Mesendoderm (in vitro differentiated cells): ENCODE measurements at regions not wholly inside any gene's neighbourhood (a gene's known extent, or its start where the extent isn't known, plus 50 kb on each side); places are given as distances from the start of the nearest gene placed in this dataset.

Source experiments
- DNase-seq: peaks from one replicate; pipeline ENCODE4 v3.0.0; 2013
- H2AK5ac ChIP-seq: 2 replicates; pipeline ENCODE4 v1.6.1; 2013; ENCODE audit warnings: low read length, inconsistent platforms
- H2BK120ac ChIP-seq: 2 replicates; pipeline ENCODE4 v1.6.1; 2013; ENCODE audit warnings: low read depth, mild to moderate bottlenecking, low read length, moderate library complexity, mixed read lengths
- H2BK15ac ChIP-seq: replicated peaks from 2 replicates; pipeline ENCODE4 v1.6.1; 2013; ENCODE audit warnings: low read depth, mild to moderate bottlenecking, moderate library complexity
- H2BK5ac ChIP-seq: 2 replicates; pipeline ENCODE4 v1.6.1; 2013; ENCODE audit warnings: low read length, inconsistent platforms
- H3K18ac ChIP-seq: 2 replicates; pipeline ENCODE4 v1.6.1; 2013; ENCODE audit warnings: mild to moderate bottlenecking, low read length, mixed read lengths
- H3K23ac ChIP-seq: one replicate; pipeline ENCODE4 v1.6.1; 2013; ENCODE audit warnings: low read length
- H3K27ac ChIP-seq: 2 replicates; pipeline ENCODE4 v1.5.1; 2013; ENCODE audit warnings: low read depth, mild to moderate bottlenecking, inconsistent platforms, low read length, moderate library complexity
- H3K27me3 ChIP-seq: 2 replicates; pipeline ENCODE4 v1.6.1; 2013; ENCODE audit warnings: low read length, control low read depth, mild to moderate bottlenecking, inconsistent platforms; ENCODE audit not compliant: insufficient read depth, poor library complexity
- H3K36me3 ChIP-seq: 2 replicates; pipeline ENCODE4 v1.6.1; 2013; ENCODE audit warnings: low read length, inconsistent platforms; ENCODE audit not compliant: control insufficient read depth, insufficient read depth
- H3K4ac ChIP-seq: one replicate; pipeline ENCODE4 v1.6.1; 2013; ENCODE audit warnings: low read depth, mild to moderate bottlenecking, low read length, moderate library complexity
- H3K4me1 ChIP-seq: 2 replicates; pipeline ENCODE4 v1.6.1; 2013; ENCODE audit warnings: low read depth, low read length, inconsistent platforms; ENCODE audit not compliant: control insufficient read depth
- H3K4me2 ChIP-seq: 2 replicates; pipeline ENCODE4 v1.6.1; 2013; ENCODE audit warnings: low read length
- H3K4me3 ChIP-seq: 2 replicates; pipeline ENCODE4 v1.5.1; 2013; ENCODE audit warnings: mild to moderate bottlenecking, low read length
- H3K56ac ChIP-seq: one replicate; pipeline ENCODE4 v1.6.1; 2013; ENCODE audit warnings: low read length
- H3K79me1 ChIP-seq: 2 replicates; pipeline ENCODE4 v1.6.1; 2013; ENCODE audit warnings: low read length, inconsistent platforms
- H3K79me2 ChIP-seq: 2 replicates; pipeline ENCODE4 v1.6.1; 2013; ENCODE audit warnings: mild to moderate bottlenecking, low read length; ENCODE audit not compliant: control insufficient read depth, insufficient read depth
- H3K9ac ChIP-seq: 2 replicates; pipeline ENCODE4 v1.6.1; 2013; ENCODE audit warnings: low read length, inconsistent platforms
- H4K5ac ChIP-seq: one replicate; pipeline ENCODE4 v1.6.1; 2013; ENCODE audit warnings: low read length
- H4K8ac ChIP-seq: one replicate; pipeline ENCODE4 v1.6.1; 2013; ENCODE audit warnings: low read depth, mild to moderate bottlenecking, control low read depth, low read length, moderate library complexity
- WGBS: extraction: QIAGEN DNeasy Blood & Tissue Kit; methylation state at CpG from one replicate; pipeline ENCODE4 v1.1.7; 2013; ENCODE audit warnings: low lambda C conversion rate, missing lambda C conversion rate; ENCODE audit not compliant: insufficient coverage; ENCODE audit errors: extremely low coverage; 5-methylcytosine and 5-hydroxymethylcytosine counted together

GRCh38 chr13:30138511-30138910 lies 168.8 kb downstream of the KATNAL1 start:
- H3K4me3 ChIP-seq: no peak overlapping the region

GRCh38 chr13:30135868-30136267 lies 171.5 kb downstream of the KATNAL1 start:
- H4K8ac ChIP-seq: no peak overlapping the region
- no peaks in the 10 kb centered on the region for H3K79me2 ChIP-seq
- no peak overlapping the region for H2BK5ac ChIP-seq
- no peak overlapping the region for H3K56ac ChIP-seq
- no peak overlapping the region for H3K4me2 ChIP-seq
- no peaks in the 10 kb centered on the region for H3K27me3 ChIP-seq
- no peaks in the 10 kb centered on the region for H3K36me3 ChIP-seq
- no CpG with 5 or more reads among the region's 5 CpGs for WGBS
- no peak overlapping the region for H2AK5ac ChIP-seq
- H2BK15ac ChIP-seq: no peak overlapping the region
- no peak overlapping the region for H3K4me3 ChIP-seq
- H4K5ac ChIP-seq: no peak overlapping the region
- H2BK120ac ChIP-seq: no peak overlapping the region
- H3K79me1 ChIP-seq: no peaks in the 10 kb centered on the region
- no peak for DNase-seq
- H3K23ac ChIP-seq: no peak overlapping the region
- H3K18ac ChIP-seq: no peak overlapping the region
- no peak overlapping the region for H3K9ac ChIP-seq
- peaks cover 5% of the 10 kb centered on the region for H3K4me1 ChIP-seq
- H3K27ac ChIP-seq: no peak overlapping the region
- H3K4ac ChIP-seq: no peak overlapping the region

More at GRCh38 chr13:30138511-30138910, 168.8 kb downstream of the KATNAL1 start:
- Histone ChIP-seq H2AK5ac (no peak overlapping the region), H3K4ac (no peak overlapping the region), H3K27ac (peak overlapping the region; percentile 62), H3K18ac (no peak overlapping the region), H3K79me1 (no peaks in the 10 kb centered on the region), H3K36me3 (no peaks in the 10 kb centered on the region), H3K23ac (no peak overlapping the region), H4K5ac (no peak overlapping the region), H3K56ac (peak overlapping the region; percentile 68), H2BK15ac (no peak overlapping the region), H3K4me2 (no peak overlapping the region), H3K4me1 (peaks cover 5% of the 10 kb centered on the region), H3K9ac (no peak overlapping the region), H3K27me3 (no peaks in the 10 kb centered on the region), H3K79me2 (no peaks in the 10 kb centered on the region), H2BK5ac (peak overlapping the region; percentile 62), H2BK120ac (no peak overlapping the region), H4K8ac (no peak overlapping the region)
- peak; percentile 87 for DNase-seq
- no CpG with 5 or more reads among the region's 8 CpGs for WGBS

GRCh38 chr13:30135351-30135750 lies 172.0 kb downstream of the KATNAL1 start:
- H3K4me1 ChIP-seq: peaks cover 5% of the 10 kb centered on the region
- H3K79me2 ChIP-seq: no peaks in the 10 kb centered on the region
- no peak overlapping the region for H3K18ac ChIP-seq
- H4K5ac ChIP-seq: no peak overlapping the region
- no peak overlapping the region for H2BK120ac ChIP-seq
- H2BK5ac ChIP-seq: no peak overlapping the region
- WGBS: no CpG with 5 or more reads among the region's 7 CpGs
- H3K36me3 ChIP-seq: no peaks in the 10 kb centered on the region
- no peak overlapping the region for H3K4me3 ChIP-seq
- H3K27ac ChIP-seq: no peak overlapping the region
- H3K27me3 ChIP-seq: no peaks in the 10 kb centered on the region
- no peak overlapping the region for H3K4ac ChIP-seq
- no peak overlapping the region for H3K9ac ChIP-seq
- H3K23ac ChIP-seq: no peak overlapping the region
- H3K79me1 ChIP-seq: no peaks in the 10 kb centered on the region
- no peak for DNase-seq
- H3K4me2 ChIP-seq: no peak overlapping the region
- peak overlapping the region; percentile 47 for H3K56ac ChIP-seq
- H2BK15ac ChIP-seq: no peak overlapping the region
- H2AK5ac ChIP-seq: peak overlapping the region; percentile 46
- H4K8ac ChIP-seq: no peak overlapping the region

- DNase-seq: no peak
- no CpG with 5 or more reads among the region's 2 CpGs for WGBS
- Histone ChIP-seq H2BK120ac (no peak overlapping the region), H3K27ac (no peak overlapping the region), H2AK5ac (no peak overlapping the region), H2BK15ac (no peak overlapping the region), H3K18ac (no peak overlapping the region), H3K4me2 (no peak overlapping the region), H2BK5ac (no peak overlapping the region), H3K4ac (no peak overlapping the region), H3K79me1 (no peaks in the 10 kb centered on the region), H3K4me1 (peaks cover 5% of the 10 kb centered on the region), H3K56ac (no peak overlapping the region), H3K23ac (no peak overlapping the region), H3K4me3 (no peak overlapping the region), H3K9ac (no peak overlapping the region), H3K27me3 (no peaks in the 10 kb centered on the region), H4K5ac (no peak overlapping the region), H3K36me3 (no peaks in the 10 kb centered on the region), H3K79me2 (no peaks in the 10 kb centered on the region), H4K8ac (no peak overlapping the region)
Observed at GRCh38 chr13:30134578-30134977, 172.8 kb downstream of the KATNAL1 start.

GRCh38 chr13:30133996-30134395 lies 173.4 kb downstream of the KATNAL1 start:
- no peak for DNase-seq
- no peak overlapping the region for H3K4me3 ChIP-seq
- H3K4ac ChIP-seq: no peak overlapping the region
- no CpG with 5 or more reads among the region's 7 CpGs for WGBS
- H3K56ac ChIP-seq: peak overlapping the region; percentile 27
- H4K8ac ChIP-seq: no peak overlapping the region
- H3K4me2 ChIP-seq: no peak overlapping the region
- no peak overlapping the region for H3K23ac ChIP-seq
- no peak overlapping the region for H2BK15ac ChIP-seq
- no peaks in the 10 kb centered on the region for H3K79me2 ChIP-seq
- no peaks in the 10 kb centered on the region for H3K27me3 ChIP-seq
- H4K5ac ChIP-seq: no peak overlapping the region
- no peak overlapping the region for H2BK120ac ChIP-seq
- no peak overlapping the region for H2AK5ac ChIP-seq
- H3K9ac ChIP-seq: no peak overlapping the region
- H3K36me3 ChIP-seq: no peaks in the 10 kb centered on the region
- H3K79me1 ChIP-seq: no peaks in the 10 kb centered on the region
- peaks cover 5% of the 10 kb centered on the region for H3K4me1 ChIP-seq
- H3K27ac ChIP-seq: no peak overlapping the region
- no peak overlapping the region for H2BK5ac ChIP-seq
- H3K18ac ChIP-seq: no peak overlapping the region

GRCh38 chr13:30133554-30133912 lies 173.8 kb downstream of the KATNAL1 start:
- Histone ChIP-seq H3K18ac (no peak overlapping the region), H3K56ac (no peak overlapping the region), H3K4me3 (no peak overlapping the region), H3K4ac (no peak overlapping the region), H3K27ac (no peak overlapping the region), H3K23ac (no peak overlapping the region), H3K79me1 (no peaks in the 10 kb centered on the region), H2BK5ac (no peak overlapping the region), H3K79me2 (no peaks in the 10 kb centered on the region), H3K9ac (no peak overlapping the region), H2AK5ac (no peak overlapping the region), H4K8ac (no peak overlapping the region), H2BK120ac (no peak overlapping the region), H3K27me3 (no peaks in the 10 kb centered on the region), H3K4me2 (no peak overlapping the region), H3K4me1 (peaks cover 5% of the 10 kb centered on the region), H2BK15ac (no peak overlapping the region), H4K5ac (no peak overlapping the region), H3K36me3 (no peaks in the 10 kb centered on the region)
- no peak for DNase-seq
- no CpG with 5 or more reads among the region's 13 CpGs for WGBS
